Stimulated activated CD4-positive, alpha-beta T cell treated with anti-CD3 and anti-CD28 coated beads, Interleukin-15, amount 100 ng/mL, for 24 hours (primary cell): ENCODE measurements at regions not wholly inside any gene's neighbourhood (a gene's known extent, or its start where the extent isn't known, plus 50 kb on each side); places are given as distances from the start of the nearest gene placed in this dataset.
"Not testable (repeated sequence)": the region's sequence is repeated elsewhere in the genome, so short reads cannot be mapped to it uniquely, and the experiment has no call there.

Experiments used
- DNase-seq: peaks from one replicate; pipeline ENCODE4 v3.0.0-alpha.2; 2020

DNA sequence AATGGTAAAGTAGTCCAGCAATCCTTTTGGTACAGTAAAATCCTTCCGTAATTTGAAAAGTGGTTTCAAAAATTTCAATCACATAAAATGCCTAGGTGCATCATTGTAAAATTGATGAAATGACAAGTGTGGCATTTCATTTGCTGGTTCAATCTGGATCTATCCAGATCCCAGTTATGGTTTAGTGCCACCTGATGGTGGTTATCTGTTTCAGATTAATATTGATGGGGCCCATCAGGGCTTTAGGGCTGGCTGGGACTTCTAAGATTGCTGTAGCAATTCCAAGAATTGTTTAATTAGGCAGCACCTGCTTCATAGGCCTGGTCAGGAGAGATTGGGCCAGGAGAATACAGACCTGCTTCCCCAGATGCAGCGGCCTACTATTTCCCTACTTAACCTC lies 55.5 kb upstream of the PIK3C3 start:
- no peak for DNase-seq

- no peak for DNase-seq
Measured at GRCh38 chr18:41893432-41893831, 61.6 kb upstream of the PIK3C3 start.

- no peak for DNase-seq
Measured at GRCh38 chr18:41887100-41887499, 67.9 kb upstream of the PIK3C3 start.

- no peak for DNase-seq
Measured at GRCh38 chr18:41886126-41886807, 68.8 kb upstream of the PIK3C3 start.

- DNase-seq, result no peak
Measured at GRCh38 chr18:41881285-41881684, 73.7 kb upstream of the PIK3C3 start.

GRCh38 chr18:41879256-41879655 lies 75.8 kb upstream of the PIK3C3 start:
- no peak for DNase-seq

DNA sequence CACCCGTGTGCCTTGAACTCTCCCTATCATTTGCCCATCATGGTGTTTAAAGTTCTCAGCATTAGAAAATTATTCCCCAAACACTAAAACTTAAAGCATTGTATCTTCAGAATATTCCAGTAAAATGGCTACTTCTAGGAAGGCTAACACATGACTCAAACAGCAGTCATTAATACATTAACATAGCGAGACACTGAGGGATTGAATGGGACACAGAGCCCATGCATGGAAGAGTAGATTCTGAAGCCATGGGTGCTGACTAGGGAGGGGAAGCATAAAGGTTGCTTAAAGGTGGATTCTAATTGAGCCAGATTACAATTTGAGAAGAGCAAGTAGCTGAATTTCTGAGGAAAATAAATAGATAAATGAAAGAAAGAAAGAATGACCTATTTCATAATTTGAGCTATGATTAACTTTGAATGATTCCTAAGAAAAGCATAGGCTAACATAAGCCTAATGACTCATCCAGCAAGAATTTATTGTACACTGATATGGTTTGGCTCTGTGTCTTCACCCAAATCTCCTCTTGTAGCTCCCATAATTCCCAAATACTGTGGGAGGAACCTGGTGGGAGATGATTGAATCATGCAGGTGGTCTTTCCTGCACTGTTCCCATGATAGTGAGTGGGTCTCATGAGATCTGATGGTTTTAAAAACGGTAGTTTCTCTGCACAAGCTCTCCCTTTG lies 79.8 kb upstream of the PIK3C3 start:
- DNase-seq, result no peak

- no peak for DNase-seq
Measured at GRCh38 chr18:41873730-41874129, 81.3 kb upstream of the PIK3C3 start.

DNA sequence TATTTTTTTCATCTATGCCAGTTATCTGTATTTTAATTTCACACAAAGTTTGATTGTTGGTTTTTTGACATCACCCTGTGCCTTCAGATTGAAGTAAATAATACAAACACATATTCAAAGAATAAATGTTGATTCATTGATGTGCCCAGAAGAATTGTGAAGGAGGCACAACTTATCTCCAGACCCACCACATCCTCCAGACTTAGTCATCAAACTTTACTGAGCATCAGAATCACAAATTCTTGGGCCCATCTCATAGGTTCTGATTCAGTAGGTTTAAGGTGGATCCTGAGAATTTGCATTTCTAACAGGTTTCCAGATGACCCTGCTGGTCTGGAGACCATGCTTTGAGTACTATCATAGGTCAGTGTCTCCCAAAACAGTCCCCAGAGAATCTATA lies 82.8 kb upstream of the PIK3C3 start:
- DNase-seq, result no peak

DNA sequence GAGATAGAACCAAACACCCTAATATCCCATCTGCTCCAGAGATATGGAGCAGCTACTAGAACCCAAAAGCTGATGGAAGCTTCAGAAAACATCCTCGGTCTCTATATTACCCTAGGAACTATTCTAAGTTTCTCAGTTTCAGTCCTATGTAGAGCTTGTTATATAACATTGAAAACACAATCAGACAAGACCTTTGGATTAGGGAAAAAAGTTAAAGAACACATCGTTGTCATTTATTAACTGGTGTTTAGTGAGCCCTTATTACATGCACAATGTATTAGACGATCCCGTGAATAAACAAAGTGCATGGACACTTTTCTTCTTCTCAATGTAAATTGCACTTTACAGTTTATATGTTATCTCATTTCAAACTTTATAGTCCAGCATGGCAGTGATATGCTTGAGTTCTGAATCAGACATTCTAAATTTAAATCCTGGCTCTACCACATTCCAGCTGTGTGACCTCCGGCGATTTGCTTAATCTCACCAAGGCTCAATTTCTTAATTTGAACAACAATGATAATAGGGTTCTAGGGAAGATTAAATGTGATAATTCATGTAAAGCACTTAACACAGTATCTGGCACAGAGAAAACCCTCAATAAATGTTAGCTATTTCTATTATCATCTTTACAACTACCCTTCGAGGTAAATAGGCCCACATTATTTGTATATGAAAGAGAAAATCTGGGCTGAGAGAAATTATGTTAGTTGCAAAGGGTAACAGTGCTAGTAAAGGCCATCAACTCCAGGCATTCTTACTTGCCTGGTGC lies 83.6 kb upstream of the PIK3C3 start:
- no peak for DNase-seq

GRCh38 chr18:41870817-41871216 lies 84.2 kb upstream of the PIK3C3 start:
- DNase-seq, result no peak

DNA sequence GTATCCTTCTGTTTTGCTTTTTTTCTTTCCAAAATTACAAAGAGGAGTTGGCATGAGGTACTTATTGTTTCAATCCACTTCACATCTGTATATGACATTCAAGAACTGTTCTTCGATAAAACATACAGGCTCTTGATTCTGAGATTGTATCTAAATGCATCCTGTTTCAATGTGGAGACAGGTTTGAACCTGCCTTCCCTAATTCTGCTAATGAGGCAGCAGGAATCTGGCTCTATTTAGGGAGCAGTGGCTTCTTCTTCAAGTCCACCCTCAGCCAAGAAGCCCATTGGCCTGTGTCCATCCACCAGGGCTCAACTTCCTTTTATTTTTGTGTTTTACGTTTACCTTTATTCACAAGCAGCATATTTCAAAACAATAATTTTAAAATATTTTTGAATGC lies 84.8 kb upstream of the PIK3C3 start:
- DNase-seq, result no peak

DNA sequence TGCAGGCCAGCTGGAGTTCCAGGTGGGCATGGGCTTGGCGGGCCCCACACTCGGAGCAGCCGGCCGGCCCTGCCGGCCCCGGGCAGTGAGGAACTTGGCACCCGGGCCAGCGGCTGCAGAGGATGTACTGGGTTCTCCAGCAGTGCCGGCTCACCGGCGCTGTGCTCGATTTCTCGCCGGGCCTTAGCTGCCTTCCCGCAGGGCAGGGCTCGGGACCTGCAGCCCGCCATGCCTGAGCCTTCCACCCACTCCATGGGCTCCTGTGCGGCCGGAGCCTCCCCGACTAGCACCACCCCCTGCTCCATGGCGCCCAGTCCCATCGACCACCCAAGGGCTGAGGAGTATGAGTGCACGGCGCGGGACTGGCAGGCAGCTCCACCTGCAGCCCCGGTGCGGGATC lies 89.2 kb upstream of the PIK3C3 start:
- DNase-seq, result not testable (repeated sequence)

- DNase-seq, result no peak
Measured at GRCh38 chr18:41864216-41864615, 90.8 kb upstream of the PIK3C3 start.

DNA sequence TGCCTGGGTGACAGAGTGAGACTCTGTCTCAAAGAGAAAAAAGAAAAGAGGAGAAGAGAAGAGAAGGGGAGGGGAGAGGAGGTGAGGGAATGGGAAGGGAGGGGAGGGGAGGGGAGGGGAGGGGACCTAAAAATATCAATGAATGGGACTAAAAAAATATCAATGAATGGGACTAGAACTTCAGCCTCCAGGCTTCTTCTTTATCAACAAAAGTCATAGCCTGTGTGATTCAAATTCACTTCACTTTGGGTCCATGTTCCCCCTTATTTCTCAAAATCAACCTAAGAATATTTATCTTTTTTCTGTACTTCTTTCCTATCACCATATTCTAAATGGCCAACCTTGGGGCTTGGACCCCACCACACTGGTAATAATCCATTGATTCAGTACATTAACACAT lies 92.1 kb upstream of the PIK3C3 start:
- no peak for DNase-seq

DNA sequence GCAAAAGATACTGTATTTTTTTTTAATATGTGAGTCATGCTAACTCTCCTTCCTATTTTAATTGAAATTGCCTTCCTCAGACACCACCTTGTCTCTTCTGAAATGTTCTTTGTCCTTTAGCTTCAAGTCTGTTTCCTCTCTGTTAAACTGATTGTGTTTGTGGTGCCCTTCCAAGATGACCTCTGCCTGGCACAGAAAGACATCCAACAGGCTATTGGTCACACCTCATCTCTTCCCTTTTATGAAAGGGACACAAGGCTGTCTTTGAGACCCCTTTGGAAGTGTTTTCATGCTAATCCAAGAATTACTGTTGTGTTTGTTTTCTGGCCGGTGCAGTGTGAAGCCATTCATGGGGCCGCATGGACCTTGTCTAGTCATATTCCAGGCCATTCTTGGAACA lies 94.0 kb upstream of the PIK3C3 start:
- DNase-seq, result no peak

DNA sequence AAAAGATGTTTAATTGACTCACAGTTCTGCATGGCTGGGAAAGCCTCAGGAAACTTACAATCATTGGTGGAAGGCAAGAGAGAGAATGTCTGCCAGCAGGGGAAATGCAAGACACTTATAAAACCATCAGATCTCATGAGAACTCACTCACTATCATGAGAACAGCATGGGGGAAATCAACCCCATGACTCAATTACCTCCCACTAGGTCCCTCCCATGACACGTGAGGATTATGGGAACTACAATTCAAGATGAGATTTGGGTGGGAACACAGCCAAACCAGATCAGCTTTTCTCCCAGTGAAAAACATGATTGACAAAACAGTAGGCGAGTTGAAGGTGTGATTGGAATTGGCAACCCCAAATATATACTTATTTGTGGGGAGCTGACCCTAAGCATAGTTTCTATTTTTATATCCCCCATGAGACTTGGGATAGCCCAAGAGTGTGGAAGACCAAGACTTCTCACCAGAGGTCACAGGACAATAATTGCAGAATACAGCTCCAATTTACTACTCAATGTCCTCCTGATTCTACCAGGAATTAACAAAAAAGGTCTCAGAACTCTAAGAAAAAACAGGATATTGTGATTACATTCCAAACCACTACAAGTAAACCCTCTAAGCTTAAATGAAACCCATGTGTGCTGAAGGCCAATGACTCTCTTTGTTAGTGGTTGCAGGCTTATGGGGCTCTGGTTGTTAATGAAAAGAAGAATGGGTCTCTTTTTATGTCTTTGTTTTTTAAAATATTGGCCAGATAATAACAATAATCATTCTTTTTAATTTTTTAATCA lies 96.1 kb upstream of the PIK3C3 start:
- DNase-seq, result no peak

- no peak for DNase-seq
Measured at GRCh38 chr18:41853280-41853679, 101.8 kb upstream of the PIK3C3 start.

- no peak for DNase-seq
Measured at GRCh38 chr18:41850781-41851180, 104.3 kb upstream of the PIK3C3 start.

DNA sequence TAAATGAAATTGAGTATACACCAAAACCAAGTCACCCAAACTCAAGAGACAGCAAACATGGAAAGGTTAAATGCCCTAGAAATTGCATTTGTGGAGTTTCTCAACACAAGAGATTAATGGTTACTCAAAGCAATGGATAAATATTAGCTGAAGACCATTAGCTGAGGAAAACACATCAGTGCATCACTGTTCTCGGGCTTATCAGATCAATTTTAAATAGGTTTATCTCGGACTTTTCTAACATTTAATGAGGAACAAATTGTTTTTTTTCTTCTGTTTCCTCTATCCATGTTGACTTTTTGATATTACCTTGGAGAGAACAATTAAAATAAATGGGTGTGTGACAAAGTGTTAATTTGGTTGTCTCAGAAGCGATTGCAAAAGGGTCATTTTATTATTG lies 105.4 kb upstream of the PIK3C3 start:
- no peak for DNase-seq

DNA sequence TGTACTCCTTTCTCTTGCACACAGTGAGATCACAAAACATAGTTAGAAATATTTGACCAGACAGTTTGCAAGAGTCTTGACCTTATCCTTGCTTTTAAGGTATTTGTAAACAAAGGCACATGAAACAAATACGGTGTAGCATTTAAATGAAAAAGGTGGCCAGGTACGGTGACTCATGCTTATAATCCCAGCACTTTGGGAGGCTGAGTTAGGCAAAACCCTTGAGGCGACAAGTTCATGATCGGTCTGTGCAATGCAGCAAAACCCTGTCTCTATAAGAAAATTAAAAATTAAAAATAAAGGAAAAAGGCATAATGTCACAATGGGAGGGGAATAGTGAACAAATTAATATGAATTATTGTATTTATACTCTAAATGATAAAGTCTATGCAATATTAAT lies 109.5 kb upstream of the PIK3C3 start:
- no peak for DNase-seq

- no peak for DNase-seq
Measured at GRCh38 chr18:41842886-41843285, 112.1 kb upstream of the PIK3C3 start.
